WERI-Rb-1 (cell line): ENCODE measurements at regions not wholly inside any gene's neighbourhood (a gene's known extent, or its start where the extent isn't known, plus 50 kb on each side); places are given as distances from the start of the nearest gene placed in this dataset.

ENCODE experiments used
- DNase-seq: peaks from one replicate; pipeline ENCODE4 v3.0.0-alpha.2; 2020
- H3K27ac ChIP-seq: fragments of 250-450 bp; sonication (Bioruptor Pico); 2 replicates; pipeline ENCODE4 v1.5.1; 2020; ENCODE audit warnings: mild to moderate bottlenecking, moderate library complexity
- H3K27me3 ChIP-seq: fragments of 250-450 bp; sonication (Bioruptor Pico); 2 replicates; pipeline ENCODE4 v1.5.1; 2021; ENCODE audit warnings: mild to moderate bottlenecking, low read depth, moderate library complexity; ENCODE audit not compliant: insufficient read depth, severe bottlenecking
- H3K36me3 ChIP-seq: fragments of 250-450 bp; sonication (Bioruptor Pico); 2 replicates; pipeline ENCODE4 v1.5.1; 2020; ENCODE audit warnings: mild to moderate bottlenecking, moderate library complexity
- H3K4me3 ChIP-seq: 2 replicates; pipeline ENCODE4 v1.5.1; 2011; ENCODE audit warnings: low read depth, mild to moderate bottlenecking, control low read depth, low read length
- H3K9me3 ChIP-seq: fragments of 250-450 bp; sonication (Bioruptor Pico); 2 replicates; pipeline ENCODE4 v1.5.1; 2021; ENCODE audit warnings: mild to moderate bottlenecking, moderate library complexity; ENCODE audit not compliant: severe bottlenecking
- CTCF ChIP-seq: IDR thresholded peaks from 2 replicates; pipeline ENCODE4 v1.5.1; 2011; ENCODE audit warnings: low read depth, mild to moderate bottlenecking, control low read depth, inconsistent platforms, low read length

GRCh38 chr10:129329385-129330055, 137.5 kb upstream of the MGMT start:
- H3K27ac ChIP-seq, result no peak overlapping the region

GRCh38 chr10:129330211-129330610, 136.8 kb upstream of the MGMT start:
- DNase-seq, result no peak
- Histone ChIP-seq H3K27ac (no peak overlapping the region), H3K27me3 (no peaks in the 10 kb centered on the region), H3K4me3 (no peak overlapping the region), H3K9me3 (no peaks in the 10 kb centered on the region), H3K36me3 (no peaks in the 10 kb centered on the region)
- no peak for TF ChIP-seq CTCF

More at GRCh38 chr10:129329385-129330055, 137.5 kb upstream of the MGMT start:
- Histone ChIP-seq H3K4me3 (no peak overlapping the region), H3K36me3 (no peaks in the 10 kb centered on the region), H3K27me3 (no peaks in the 10 kb centered on the region), H3K9me3 (no peaks in the 10 kb centered on the region)
- no peak for TF ChIP-seq CTCF
- peak; percentile 17 for DNase-seq

- no peak for TF ChIP-seq CTCF
These were observed 135.7 kb upstream of the MGMT start for GRCh38 chr10:129331207-129331838.

GRCh38 chr10:129331839-129332220, 135.2 kb upstream of the MGMT start:
- Histone ChIP-seq H3K36me3 (no peaks in the 10 kb centered on the region), H3K27me3 (no peaks in the 10 kb centered on the region), H3K9me3 (no peaks in the 10 kb centered on the region), H3K27ac (no peak overlapping the region), H3K4me3 (no peak overlapping the region)
- no peak for TF ChIP-seq CTCF
- no peak for DNase-seq

More at GRCh38 chr10:129331207-129331838, 135.7 kb upstream of the MGMT start:
- Histone ChIP-seq H3K27me3 (no peaks in the 10 kb centered on the region), H3K27ac (no peak overlapping the region), H3K4me3 (no peak overlapping the region), H3K36me3 (no peaks in the 10 kb centered on the region), H3K9me3 (no peaks in the 10 kb centered on the region)
- DNase-seq, result no peak

GRCh38 chr10:129332476-129332875, 134.6 kb upstream of the MGMT start:
- Histone ChIP-seq H3K4me3 (no peak overlapping the region), H3K9me3 (no peaks in the 10 kb centered on the region), H3K36me3 (no peaks in the 10 kb centered on the region), H3K27me3 (no peaks in the 10 kb centered on the region), H3K27ac (no peak overlapping the region)
- peak; percentile 67 for DNase-seq
- peak; percentile 73 for TF ChIP-seq CTCF

- Histone ChIP-seq H3K4me3 (no peak overlapping the region), H3K27ac (no peak overlapping the region), H3K27me3 (no peaks in the 10 kb centered on the region), H3K36me3 (no peaks in the 10 kb centered on the region), H3K9me3 (no peaks in the 10 kb centered on the region)
- DNase-seq, result no peak
- TF ChIP-seq CTCF, result no peak
These were observed 133.3 kb upstream of the MGMT start for GRCh38 chr10:129333706-129334105.
